ENCODE measurements at regions not wholly inside any gene's neighbourhood (a gene's known extent, or its start where the extent isn't known, plus 50 kb on each side); places are given as distances from the start of the nearest gene placed in this dataset.
"Not testable (repeated sequence)": the region's sequence is repeated elsewhere in the genome, so short reads cannot be mapped to it uniquely, and the experiment has no call there.

- Mint-ChIP-seq H3K4me1 (ENCODE audit: low read depth) (peaks cover 26% of the 10 kb centered on the region), H3K4me3 (peak overlapping the region; percentile 25), H3K27ac (peak overlapping the region; percentile 88), H3K9me3 (peaks cover 4% of the 10 kb centered on the region), H3K27me3 (no peaks in the 10 kb centered on the region), H3K36me3 (ENCODE audit: low read depth) (no peaks in the 10 kb centered on the region)
- no peak for DNase-seq
Measured at GRCh38 chr17:77610518-77610893, 348.0 kb upstream of the TNRC6C start.

- Mint-ChIP-seq H3K4me1 (ENCODE audit: low read depth) (peaks cover 26% of the 10 kb centered on the region), H3K27me3 (no peaks in the 10 kb centered on the region), H3K9me3 (peaks cover 4% of the 10 kb centered on the region), H3K36me3 (ENCODE audit: low read depth) (no peaks in the 10 kb centered on the region), H3K27ac (peak overlapping the region; percentile 88), H3K4me3 (no peak overlapping the region)
- DNase-seq: peak; percentile 29
Measured at GRCh38 chr17:77610972-77611521, 347.5 kb upstream of the TNRC6C start.

GRCh38 chr17:77611791-77612502, 346.6 kb upstream of the TNRC6C start:
- H3K9me3 Mint-ChIP-seq: peaks cover 4% of the 10 kb centered on the region
- no peaks in the 10 kb centered on the region for H3K36me3 Mint-ChIP-seq (ENCODE audit: low read depth)
- peak; percentile 9 for DNase-seq
- H3K4me1 Mint-ChIP-seq (ENCODE audit: low read depth): peaks cover 26% of the 10 kb centered on the region
- peak overlapping the region; percentile 22 for H3K27ac Mint-ChIP-seq
- no peak overlapping the region for H3K4me3 Mint-ChIP-seq
- H3K27me3 Mint-ChIP-seq: no peaks in the 10 kb centered on the region

- peak; percentile 13 for DNase-seq
- Mint-ChIP-seq H3K4me1 (ENCODE audit: low read depth) (peaks cover 31% of the 10 kb centered on the region), H3K36me3 (ENCODE audit: low read depth) (no peaks in the 10 kb centered on the region), H3K27ac (no peak overlapping the region), H3K4me3 (no peak overlapping the region), H3K27me3 (no peaks in the 10 kb centered on the region), H3K9me3 (peaks cover 4% of the 10 kb centered on the region)
Measured at GRCh38 chr17:77613218-77613617, 345.3 kb upstream of the TNRC6C start.

- Mint-ChIP-seq H3K4me3 (no peak overlapping the region), H3K27ac (no peak overlapping the region), H3K9me3 (peaks cover 4% of the 10 kb centered on the region), H3K36me3 (ENCODE audit: low read depth) (no peaks in the 10 kb centered on the region), H3K4me1 (ENCODE audit: low read depth) (peaks cover 35% of the 10 kb centered on the region), H3K27me3 (no peaks in the 10 kb centered on the region)
- DNase-seq: peak; percentile 6
Measured at GRCh38 chr17:77613627-77614026, 344.9 kb upstream of the TNRC6C start.

GRCh38 chr17:77615703-77616253, 342.7 kb upstream of the TNRC6C start:
- Mint-ChIP-seq H3K4me1 (ENCODE audit: low read depth) (peaks cover 21% of the 10 kb centered on the region), H3K27ac (no peak overlapping the region)

GRCh38 chr17:77616254-77616731, 342.2 kb upstream of the TNRC6C start:
- DNase-seq: peak; percentile 17
- Mint-ChIP-seq H3K27ac (no peak overlapping the region), H3K36me3 (ENCODE audit: low read depth) (no peaks in the 10 kb centered on the region), H3K27me3 (no peaks in the 10 kb centered on the region), H3K4me1 (ENCODE audit: low read depth) (peaks cover 15% of the 10 kb centered on the region), H3K9me3 (no peaks in the 10 kb centered on the region), H3K4me3 (no peak overlapping the region)

More at GRCh38 chr17:77615703-77616253, 342.7 kb upstream of the TNRC6C start:
- no peaks in the 10 kb centered on the region for H3K36me3 Mint-ChIP-seq (ENCODE audit: low read depth)
- no peak overlapping the region for H3K4me3 Mint-ChIP-seq
- no peak for DNase-seq
- H3K9me3 Mint-ChIP-seq: no peaks in the 10 kb centered on the region
- H3K27me3 Mint-ChIP-seq: no peaks in the 10 kb centered on the region

- no peaks in the 10 kb centered on the region for H3K36me3 Mint-ChIP-seq (ENCODE audit: low read depth)
- no peaks in the 10 kb centered on the region for H3K27me3 Mint-ChIP-seq
- H3K4me3 Mint-ChIP-seq: no peak overlapping the region
- peaks cover 12% of the 10 kb centered on the region for H3K4me1 Mint-ChIP-seq (ENCODE audit: low read depth)
- DNase-seq: no peak
- H3K27ac Mint-ChIP-seq: no peak overlapping the region
- no peaks in the 10 kb centered on the region for H3K9me3 Mint-ChIP-seq
Measured at GRCh38 chr17:77617516-77617915, 341.0 kb upstream of the TNRC6C start.

- no peak for DNase-seq
- Mint-ChIP-seq H3K9me3 (no peaks in the 10 kb centered on the region), H3K27me3 (no peaks in the 10 kb centered on the region), H3K27ac (no peak overlapping the region), H3K36me3 (ENCODE audit: low read depth) (no peaks in the 10 kb centered on the region), H3K4me1 (ENCODE audit: low read depth) (peaks cover 12% of the 10 kb centered on the region), H3K4me3 (no peak overlapping the region)
Measured at GRCh38 chr17:77618173-77618572, 340.3 kb upstream of the TNRC6C start.

GRCh38 chr17:77618731-77619130, 339.8 kb upstream of the TNRC6C start:
- no peak overlapping the region for H3K4me3 Mint-ChIP-seq
- no peaks in the 10 kb centered on the region for H3K27me3 Mint-ChIP-seq
- DNase-seq: no peak
- no peak overlapping the region for H3K27ac Mint-ChIP-seq
- H3K36me3 Mint-ChIP-seq (ENCODE audit: low read depth): no peaks in the 10 kb centered on the region
- peaks cover 12% of the 10 kb centered on the region for H3K4me1 Mint-ChIP-seq (ENCODE audit: low read depth)
- no peaks in the 10 kb centered on the region for H3K9me3 Mint-ChIP-seq

- no peak overlapping the region for H3K27ac Mint-ChIP-seq
Measured at GRCh38 chr17:77619326-77619725, 339.2 kb upstream of the TNRC6C start.

GRCh38 chr17:77619851-77620250, 338.7 kb upstream of the TNRC6C start:
- Mint-ChIP-seq H3K27ac (no peak overlapping the region), H3K27me3 (no peaks in the 10 kb centered on the region), H3K9me3 (no peaks in the 10 kb centered on the region), H3K4me3 (no peak overlapping the region), H3K36me3 (ENCODE audit: low read depth) (no peaks in the 10 kb centered on the region), H3K4me1 (ENCODE audit: low read depth) (peaks cover 12% of the 10 kb centered on the region)
- no peak for DNase-seq

More at GRCh38 chr17:77619326-77619725, 339.2 kb upstream of the TNRC6C start:
- Mint-ChIP-seq H3K27me3 (no peaks in the 10 kb centered on the region), H3K36me3 (ENCODE audit: low read depth) (no peaks in the 10 kb centered on the region), H3K9me3 (no peaks in the 10 kb centered on the region), H3K4me3 (no peak overlapping the region), H3K4me1 (ENCODE audit: low read depth) (peaks cover 12% of the 10 kb centered on the region)
- no peak for DNase-seq

GRCh38 chr17:77620282-77620681, 338.2 kb upstream of the TNRC6C start:
- Mint-ChIP-seq H3K27ac (no peak overlapping the region), H3K9me3 (no peaks in the 10 kb centered on the region), H3K27me3 (no peaks in the 10 kb centered on the region), H3K4me1 (ENCODE audit: low read depth) (peaks cover 12% of the 10 kb centered on the region), H3K4me3 (no peak overlapping the region), H3K36me3 (ENCODE audit: low read depth) (no peaks in the 10 kb centered on the region)
- no peak for DNase-seq

- not testable (repeated sequence) for H3K27ac Mint-ChIP-seq, H3K27me3 Mint-ChIP-seq
- H3K4me1 Mint-ChIP-seq (ENCODE audit: low read depth): peaks cover 12% of the 10 kb centered on the region
Measured at GRCh38 chr17:77622084-77622483, 336.4 kb upstream of the TNRC6C start.

GRCh38 chr17:77622647-77623046, 335.9 kb upstream of the TNRC6C start:
- Mint-ChIP-seq H3K4me3 (no peak overlapping the region), H3K9me3 (peaks cover 8% of the 10 kb centered on the region), H3K4me1 (ENCODE audit: low read depth) (peaks cover 12% of the 10 kb centered on the region), H3K27ac (no peak overlapping the region), H3K36me3 (ENCODE audit: low read depth) (no peaks in the 10 kb centered on the region), H3K27me3 (no peaks in the 10 kb centered on the region)
- no peak for DNase-seq

More at GRCh38 chr17:77622084-77622483, 336.4 kb upstream of the TNRC6C start:
- not testable (repeated sequence) for H3K36me3 Mint-ChIP-seq (ENCODE audit: low read depth); H3K9me3 Mint-ChIP-seq; DNase-seq; H3K4me3 Mint-ChIP-seq

Data from activated T-cell treated with anti-CD3 and anti-CD28 coated beads, Interleukin-2, amount 50 U/mL, for 24 hours (primary cell).